ENCODE measurements at regions not wholly inside any gene's neighbourhood (a gene's known extent, or its start where the extent isn't known, plus 50 kb on each side); places are given as distances from the start of the nearest gene placed in this dataset.

DNA sequence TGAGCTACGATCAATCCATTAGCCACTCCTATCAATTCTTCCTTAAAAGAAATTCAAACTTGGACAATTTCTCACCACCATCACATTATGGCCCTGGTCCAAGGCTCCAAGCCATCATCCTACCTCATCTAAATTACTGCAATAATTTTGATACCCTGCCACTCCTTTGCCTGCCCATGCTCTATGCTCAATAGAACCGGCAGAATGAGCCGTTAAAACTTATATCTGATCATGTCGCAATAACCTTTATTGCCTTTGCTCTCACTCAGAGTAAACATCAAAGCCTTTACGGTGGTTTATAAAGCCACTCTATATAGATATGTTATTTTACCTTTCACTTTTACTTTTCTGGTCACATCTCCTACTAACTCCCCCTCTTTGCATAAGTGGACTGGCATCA, 2392.1 kb upstream of the RAG2 start:
- TF ChIP-seq, protein P1, sequence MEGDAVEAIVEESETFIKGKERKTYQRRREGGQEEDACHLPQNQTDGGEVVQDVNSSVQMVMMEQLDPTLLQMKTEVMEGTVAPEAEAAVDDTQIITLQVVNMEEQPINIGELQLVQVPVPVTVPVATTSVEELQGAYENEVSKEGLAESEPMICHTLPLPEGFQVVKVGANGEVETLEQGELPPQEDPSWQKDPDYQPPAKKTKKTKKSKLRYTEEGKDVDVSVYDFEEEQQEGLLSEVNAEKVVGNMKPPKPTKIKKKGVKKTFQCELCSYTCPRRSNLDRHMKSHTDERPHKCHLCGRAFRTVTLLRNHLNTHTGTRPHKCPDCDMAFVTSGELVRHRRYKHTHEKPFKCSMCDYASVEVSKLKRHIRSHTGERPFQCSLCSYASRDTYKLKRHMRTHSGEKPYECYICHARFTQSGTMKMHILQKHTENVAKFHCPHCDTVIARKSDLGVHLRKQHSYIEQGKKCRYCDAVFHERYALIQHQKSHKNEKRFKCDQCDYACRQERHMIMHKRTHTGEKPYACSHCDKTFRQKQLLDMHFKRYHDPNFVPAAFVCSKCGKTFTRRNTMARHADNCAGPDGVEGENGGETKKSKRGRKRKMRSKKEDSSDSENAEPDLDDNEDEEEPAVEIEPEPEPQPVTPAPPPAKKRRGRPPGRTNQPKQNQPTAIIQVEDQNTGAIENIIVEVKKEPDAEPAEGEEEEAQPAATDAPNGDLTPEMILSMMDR (conservative IDR thresholded peaks at IDR 0.05; ENCODE audit: low read length), result no peak
- no peak for TF ChIP-seq EZH2phosphoT487 (IDR thresholded peaks at IDR 0.05; ENCODE audit: borderline replicate concordance, low read depth, low read length)

Data from OCI-LY7 (cell line).